Calu3 (cell line): ENCODE measurements at regions not wholly inside any gene's neighbourhood (a gene's known extent, or its start where the extent isn't known, plus 50 kb on each side); places are given as distances from the start of the nearest gene placed in this dataset.
"Not testable (repeated sequence)": the region's sequence is repeated elsewhere in the genome, so short reads cannot be mapped to it uniquely, and the experiment has no call there.

Experiments used
- BruUV-seq: library from RNA; stranded (reverse); fragments of 400-500 nt; replicated peaks from 2 replicates; lab custom pipeline; 2021; lab: Mats Ljungman, UMichigan
- CTCF ChIA-PET: fragments of 300-600 bp; sonication (Branson Sonifier 250); formaldehyde crosslinking; loops from one replicate; lab custom pipeline; 2022; ENCODE audit warnings: antibody characterized with exemption; lab: Charles Lee
- DNase-seq: peaks from one replicate; pipeline ENCODE4 v3.0.0; 2022
- H3K27ac Mint-ChIP-seq: one replicate; pipeline ENCODE4 v1.8.0; 2022; ENCODE audit warnings: mixed read lengths; ENCODE audit not compliant: unreplicated experiment
- H3K27me3 Mint-ChIP-seq: one replicate; pipeline ENCODE4 v1.8.0; 2022; ENCODE audit warnings: mixed read lengths; ENCODE audit not compliant: unreplicated experiment
- H3K36me3 Mint-ChIP-seq: one replicate; pipeline ENCODE4 v1.8.0; 2022; ENCODE audit warnings: mild to moderate bottlenecking, moderate library complexity, mixed read lengths; ENCODE audit not compliant: insufficient read depth, unreplicated experiment
- H3K4me1 Mint-ChIP-seq: one replicate; pipeline ENCODE4 v1.8.0; 2022; ENCODE audit warnings: mild to moderate bottlenecking, low read depth, mixed read lengths; ENCODE audit not compliant: unreplicated experiment
- H3K4me3 Mint-ChIP-seq: one replicate; pipeline ENCODE4 v1.8.0; 2022; ENCODE audit warnings: mild to moderate bottlenecking, low read depth, moderate library complexity, mixed read lengths; ENCODE audit not compliant: unreplicated experiment
- H3K9me3 Mint-ChIP-seq: one replicate; pipeline ENCODE4 v1.8.0; 2022; ENCODE audit warnings: low read depth, mixed read lengths; ENCODE audit not compliant: unreplicated experiment
- intact Hi-C: fragments of 100-400 bp; cut with micrococcal nuclease; formaldehyde crosslinking; loops from one replicate; pipeline ENCODE4 v1.10.0; 2022; ENCODE audit not compliant: unreplicated experiment
- TF ChIP-seq, protein P1 (sequence below): fragments of 200-600 bp; IDR thresholded peaks from one replicate; pipeline ENCODE4 v1.8.0; 2022; ENCODE audit warnings: antibody characterized with exemption; ENCODE audit not compliant: unreplicated experiment

DNA sequence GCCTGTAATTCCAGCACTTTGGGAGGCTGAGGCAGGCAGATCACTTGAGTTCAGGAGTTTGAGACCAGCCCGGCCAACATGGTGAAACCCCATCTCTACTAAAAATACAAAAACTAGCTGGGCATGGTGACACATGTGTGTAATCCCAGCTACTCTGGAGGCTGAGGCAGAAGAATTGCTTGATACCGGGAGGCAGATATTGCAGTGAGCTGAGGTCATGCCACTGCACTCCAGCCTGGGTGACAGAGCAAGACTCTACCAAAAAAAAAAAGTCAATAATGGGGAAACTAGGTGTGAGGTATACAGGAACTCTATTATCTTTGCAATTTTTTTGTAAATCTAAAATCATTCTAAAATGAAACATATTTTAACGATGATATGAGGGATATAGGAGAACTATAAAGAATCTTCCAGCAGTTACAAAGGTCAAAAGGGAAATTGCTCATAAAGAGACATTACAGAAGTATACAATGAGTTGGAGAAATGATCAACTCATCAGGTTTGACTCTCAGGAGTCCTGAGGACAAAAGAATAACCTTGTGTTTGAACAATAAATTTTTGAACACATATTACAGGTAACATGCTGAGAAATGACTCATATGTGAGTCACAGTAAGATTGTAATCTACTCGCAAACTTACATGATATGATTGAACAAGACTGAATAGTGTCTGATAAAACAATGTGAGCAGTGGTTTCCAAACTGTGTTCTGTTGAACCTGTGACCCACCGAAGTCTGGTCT lies 272.6 kb downstream of the FGFR2 start:
- peak overlapping the region; percentile 90 for H3K27ac Mint-ChIP-seq
- no peaks in the 10 kb centered on the region for H3K9me3 Mint-ChIP-seq
- no peaks in the 10 kb centered on the region for H3K36me3 Mint-ChIP-seq
- H3K27me3 Mint-ChIP-seq: no peaks in the 10 kb centered on the region
- DNase-seq: no peak
- BruUV-seq: no TSS peak
- peaks cover 47% of the 10 kb centered on the region for H3K4me1 Mint-ChIP-seq
- TF ChIP-seq, protein P1, sequence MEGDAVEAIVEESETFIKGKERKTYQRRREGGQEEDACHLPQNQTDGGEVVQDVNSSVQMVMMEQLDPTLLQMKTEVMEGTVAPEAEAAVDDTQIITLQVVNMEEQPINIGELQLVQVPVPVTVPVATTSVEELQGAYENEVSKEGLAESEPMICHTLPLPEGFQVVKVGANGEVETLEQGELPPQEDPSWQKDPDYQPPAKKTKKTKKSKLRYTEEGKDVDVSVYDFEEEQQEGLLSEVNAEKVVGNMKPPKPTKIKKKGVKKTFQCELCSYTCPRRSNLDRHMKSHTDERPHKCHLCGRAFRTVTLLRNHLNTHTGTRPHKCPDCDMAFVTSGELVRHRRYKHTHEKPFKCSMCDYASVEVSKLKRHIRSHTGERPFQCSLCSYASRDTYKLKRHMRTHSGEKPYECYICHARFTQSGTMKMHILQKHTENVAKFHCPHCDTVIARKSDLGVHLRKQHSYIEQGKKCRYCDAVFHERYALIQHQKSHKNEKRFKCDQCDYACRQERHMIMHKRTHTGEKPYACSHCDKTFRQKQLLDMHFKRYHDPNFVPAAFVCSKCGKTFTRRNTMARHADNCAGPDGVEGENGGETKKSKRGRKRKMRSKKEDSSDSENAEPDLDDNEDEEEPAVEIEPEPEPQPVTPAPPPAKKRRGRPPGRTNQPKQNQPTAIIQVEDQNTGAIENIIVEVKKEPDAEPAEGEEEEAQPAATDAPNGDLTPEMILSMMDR: no peak
- intact Hi-C loops: loop anchor here (2.0 to 5.0 kb wide), 2 partner anchors 23 to 272 kb away; partner anchors contain the start of gene FGFR2
- H3K4me3 Mint-ChIP-seq: no peak overlapping the region
- CTCF ChIA-PET: interaction anchor here (0.6 to 0.7 kb wide), 2 partner anchors 11 to 349 kb away, joined by 4 read pairs; no protein-coding TSS in a partner anchor

DNA sequence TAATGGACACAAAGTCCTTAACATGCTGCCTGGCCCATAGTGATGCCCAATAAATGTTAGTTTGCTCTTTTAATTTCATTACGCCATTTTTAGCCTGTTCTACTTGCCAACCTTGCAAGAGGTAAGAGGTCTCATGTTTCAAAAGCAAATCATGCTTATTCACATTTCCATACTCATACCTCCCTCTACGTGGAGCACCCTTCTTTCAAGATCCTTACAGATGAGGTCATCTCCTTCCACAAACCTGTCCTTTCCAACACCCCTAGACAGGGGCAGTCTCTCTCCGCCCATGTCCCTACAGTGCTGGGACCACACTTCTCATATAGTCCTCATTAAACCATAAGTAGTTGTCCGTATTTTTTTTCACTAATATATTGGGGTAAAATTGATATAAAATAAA lies 271.3 kb downstream of the FGFR2 start:
- Mint-ChIP-seq H3K9me3 (no peaks in the 10 kb centered on the region), H3K4me1 (peaks cover 43% of the 10 kb centered on the region), H3K4me3 (no peak overlapping the region), H3K36me3 (no peaks in the 10 kb centered on the region), H3K27ac (peak overlapping the region; percentile 52), H3K27me3 (no peaks in the 10 kb centered on the region)
- no TSS peak for BruUV-seq
- intact Hi-C loops: loop anchor here (5.0 kb wide), 1 partner anchor 270 kb away; the partner anchor contains the start of gene FGFR2
- DNase-seq: no peak
- TF ChIP-seq, protein P1: no peak
- CTCF ChIA-PET: no interaction called here

GRCh38 chr10:121327727-121328126 lies 270.5 kb downstream of the FGFR2 start:
- Mint-ChIP-seq H3K4me1 (peaks cover 34% of the 10 kb centered on the region), H3K9me3 (no peaks in the 10 kb centered on the region), H3K36me3 (no peaks in the 10 kb centered on the region), H3K4me3 (no peak overlapping the region), H3K27me3 (no peaks in the 10 kb centered on the region), H3K27ac (no peak overlapping the region)
- CTCF ChIA-PET: no interaction called here
- intact Hi-C loops: loop anchor here (5.0 kb wide), 1 partner anchor 270 kb away; the partner anchor contains the start of gene FGFR2
- TF ChIP-seq, protein P1: no peak
- no peak for DNase-seq
- no TSS peak for BruUV-seq

GRCh38 chr10:121329631-121330030 lies 268.6 kb downstream of the FGFR2 start:
- H3K4me1 Mint-ChIP-seq: peaks cover 28% of the 10 kb centered on the region
- CTCF ChIA-PET, H3K4me3 Mint-ChIP-seq, H3K27me3 Mint-ChIP-seq, H3K27ac Mint-ChIP-seq, H3K36me3 Mint-ChIP-seq, H3K9me3 Mint-ChIP-seq, BruUV-seq, DNase-seq: not testable (repeated sequence)
- intact Hi-C loops: loop anchor here (5.0 kb wide), 1 partner anchor 268 kb away; the partner anchor contains the start of gene FGFR2

DNA sequence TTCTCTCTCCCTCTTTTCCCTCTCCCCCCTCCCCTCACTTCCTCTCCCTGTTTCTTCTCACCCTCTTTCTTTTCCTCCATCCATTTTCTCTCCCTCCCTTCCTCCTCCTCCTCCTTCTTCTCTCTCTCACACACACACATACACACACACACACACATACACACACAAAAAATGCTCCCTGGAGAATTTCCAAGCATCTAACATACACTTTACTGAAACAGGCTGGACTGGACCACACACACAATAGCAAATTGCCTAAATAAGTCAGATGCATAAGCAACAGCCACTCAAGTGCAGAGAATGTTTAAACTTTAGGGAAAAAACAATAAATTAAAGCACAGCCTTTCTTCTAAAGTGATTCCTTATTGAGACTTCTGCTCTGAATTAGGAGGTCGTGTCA lies 267.7 kb downstream of the FGFR2 start:
- H3K36me3 Mint-ChIP-seq: no peaks in the 10 kb centered on the region
- no TSS peak for BruUV-seq
- CTCF ChIA-PET: no interaction called here
- H3K27me3 Mint-ChIP-seq: no peaks in the 10 kb centered on the region
- TF ChIP-seq, protein P1: no peak
- no peak overlapping the region for H3K27ac Mint-ChIP-seq
- H3K9me3 Mint-ChIP-seq: peaks cover 1% of the 10 kb centered on the region
- H3K4me3 Mint-ChIP-seq: no peak overlapping the region
- H3K4me1 Mint-ChIP-seq: peaks cover 29% of the 10 kb centered on the region
- no peak for DNase-seq
- intact Hi-C loops: no loop called here
